RWPE1 (cell line): ENCODE measurements at regions not wholly inside any gene's neighbourhood (a gene's known extent, or its start where the extent isn't known, plus 50 kb on each side); places are given as distances from the start of the nearest gene placed in this dataset.

Experiments used
- CTCF ChIA-PET: fragments of 350-600 bp; sonication (Branson Sonifier 250); formaldehyde crosslinking; extraction: SDS; loops from one replicate; lab custom pipeline; 2021; lab: Yijun Ruan, JAX
- POLR2A ChIA-PET: fragments of 400-600 bp; formaldehyde crosslinking; extraction: SDS; loops from one replicate; lab custom pipeline; 2020; ENCODE audit warnings: antibody characterized with exemption; ENCODE audit not compliant: low non-redundant PET; lab: Yijun Ruan, JAX
- DNase-seq: peaks from one replicate; pipeline ENCODE4 v3.0.0; 2012; ENCODE audit warnings: low spot score
- H3K27ac ChIP-seq: fragments of 450-650 bp; 2 replicates; pipeline ENCODE4 v1.5.1; 2017
- CTCF ChIP-seq: fragments of 450-650 bp; conservative IDR thresholded peaks from 2 replicates; pipeline ENCODE4 v1.5.1; 2017; ENCODE audit warnings: low read depth, mild to moderate bottlenecking

- no peak overlapping the region for H3K27ac ChIP-seq
- DNase-seq = no peak
- CTCF ChIA-PET = no interaction called here
- POLR2A ChIA-PET = no interaction called here
- TF ChIP-seq CTCF = no peak
Observed at GRCh38 chr16:50467559-50467942, 80.6 kb upstream of the NKD1 start.

GRCh38 chr16:50466170-50466569 is 82.0 kb upstream of the NKD1 start:
- no peak overlapping the region for H3K27ac ChIP-seq
- ChIA-PET POLR2A (no interaction called here), CTCF (interaction anchor here (0.6 to 1.1 kb wide), 3 partner anchors 49 to 179 kb away, joined by 3 to 5 read pairs (median 4); no protein-coding TSS in a partner anchor)
- no peak for TF ChIP-seq CTCF
- DNase-seq = no peak

- no peak for DNase-seq
- ChIA-PET POLR2A (no interaction called here), CTCF (interaction anchor here (0.6 to 1.1 kb wide), 2 partner anchors 180 to 855 kb away, joined by 3 to 4 read pairs; no protein-coding TSS in a partner anchor)
- no peak for TF ChIP-seq CTCF
- H3K27ac ChIP-seq = no peak overlapping the region
Observed at GRCh38 chr16:50464325-50465290, 83.6 kb upstream of the NKD1 start.

GRCh38 chr16:50463581-50464324 is 84.4 kb upstream of the NKD1 start:
- H3K27ac ChIP-seq = no peak overlapping the region
- TF ChIP-seq CTCF = no peak
- DNase-seq = no peak

GRCh38 chr16:50462793-50463507 is 85.2 kb upstream of the NKD1 start:
- H3K27ac ChIP-seq = no peak overlapping the region
- CTCF ChIA-PET = interaction anchor here (0.7 kb wide), 2 partner anchors 35 to 41 kb away, joined by 3 read pairs; no protein-coding TSS in a partner anchor
- no peak for TF ChIP-seq CTCF
- POLR2A ChIA-PET = no interaction called here
- DNase-seq = no peak

More at GRCh38 chr16:50463581-50464324, 84.4 kb upstream of the NKD1 start:
- CTCF ChIA-PET = interaction anchor here (0.7 kb wide), 1 partner anchor 40 kb away, joined by 3 read pairs; no protein-coding TSS in a partner anchor
- POLR2A ChIA-PET = no interaction called here

GRCh38 chr16:50461400-50461760 is 86.8 kb upstream of the NKD1 start:
- ChIA-PET POLR2A (no interaction called here), CTCF (no interaction called here)
- DNase-seq = no peak
- H3K27ac ChIP-seq = no peak overlapping the region
- no peak for TF ChIP-seq CTCF
